Activated T-helper 17 cell treated with anti-CD3 and anti-CD28 coated beads, Interleukin-2, amount 50 U/mL, for 72 hours (primary cell): ENCODE measurements at regions not wholly inside any gene's neighbourhood (a gene's known extent, or its start where the extent isn't known, plus 50 kb on each side); places are given as distances from the start of the nearest gene placed in this dataset.

Experiments used
- ATAC-seq: fragments of 150-1000 bp; cut with Tn5 transposase; replicated peaks from 2 replicates; pipeline ENCODE4 v1.10.0; 2021; ENCODE audit warnings: mild to moderate bottlenecking, moderate library complexity
- H3K27ac Mint-ChIP-seq: one replicate; pipeline ENCODE4 v1.8.0; 2022; ENCODE audit warnings: mixed read lengths
- H3K27me3 Mint-ChIP-seq: one replicate; pipeline ENCODE4 v1.8.0; 2022; ENCODE audit warnings: mixed read lengths
- H3K36me3 Mint-ChIP-seq: one replicate; pipeline ENCODE4 v1.8.0; 2022; ENCODE audit warnings: low read depth, mild to moderate bottlenecking, mixed read lengths
- H3K4me1 Mint-ChIP-seq: one replicate; pipeline ENCODE4 v1.8.0; 2022; ENCODE audit warnings: mixed read lengths
- H3K4me3 Mint-ChIP-seq: one replicate; pipeline ENCODE4 v1.8.0; 2022; ENCODE audit warnings: mild to moderate bottlenecking, mixed read lengths
- H3K9me3 Mint-ChIP-seq: one replicate; pipeline ENCODE4 v1.8.0; 2022; ENCODE audit warnings: mixed read lengths

GRCh38 chr1:112255080-112255479, 140.9 kb upstream of the CTTNBP2NL start:
- Mint-ChIP-seq H3K4me1 (no peaks in the 10 kb centered on the region), H3K4me3 (no peak overlapping the region), H3K36me3 (no peaks in the 10 kb centered on the region), H3K27ac (no peak overlapping the region), H3K9me3 (no peaks in the 10 kb centered on the region), H3K27me3 (peaks cover 50% of the 10 kb centered on the region)
- no peak for ATAC-seq

- Mint-ChIP-seq H3K36me3 (no peaks in the 10 kb centered on the region), H3K9me3 (no peaks in the 10 kb centered on the region), H3K4me1 (no peaks in the 10 kb centered on the region), H3K27me3 (peaks cover 49% of the 10 kb centered on the region), H3K4me3 (no peak overlapping the region), H3K27ac (no peak overlapping the region)
- ATAC-seq, result no peak
Measured at GRCh38 chr1:112256411-112256810, 139.6 kb upstream of the CTTNBP2NL start.

- no peak for ATAC-seq
- H3K27me3 Mint-ChIP-seq, result peaks cover 46% of the 10 kb centered on the region
- no peaks in the 10 kb centered on the region for H3K9me3 Mint-ChIP-seq
- H3K36me3 Mint-ChIP-seq, result no peaks in the 10 kb centered on the region
- no peak overlapping the region for H3K27ac Mint-ChIP-seq
- H3K4me3 Mint-ChIP-seq, result no peak overlapping the region
- H3K4me1 Mint-ChIP-seq, result no peaks in the 10 kb centered on the region
Measured at GRCh38 chr1:112257043-112257835, 138.8 kb upstream of the CTTNBP2NL start.

- no peak overlapping the region for H3K4me3 Mint-ChIP-seq
- peaks cover 31% of the 10 kb centered on the region for H3K27me3 Mint-ChIP-seq
- no peaks in the 10 kb centered on the region for H3K36me3 Mint-ChIP-seq
- H3K4me1 Mint-ChIP-seq, result no peaks in the 10 kb centered on the region
- H3K9me3 Mint-ChIP-seq, result no peaks in the 10 kb centered on the region
- ATAC-seq, result no peak
- H3K27ac Mint-ChIP-seq, result no peak overlapping the region
Measured at GRCh38 chr1:112260699-112261098, 135.3 kb upstream of the CTTNBP2NL start.

DNA sequence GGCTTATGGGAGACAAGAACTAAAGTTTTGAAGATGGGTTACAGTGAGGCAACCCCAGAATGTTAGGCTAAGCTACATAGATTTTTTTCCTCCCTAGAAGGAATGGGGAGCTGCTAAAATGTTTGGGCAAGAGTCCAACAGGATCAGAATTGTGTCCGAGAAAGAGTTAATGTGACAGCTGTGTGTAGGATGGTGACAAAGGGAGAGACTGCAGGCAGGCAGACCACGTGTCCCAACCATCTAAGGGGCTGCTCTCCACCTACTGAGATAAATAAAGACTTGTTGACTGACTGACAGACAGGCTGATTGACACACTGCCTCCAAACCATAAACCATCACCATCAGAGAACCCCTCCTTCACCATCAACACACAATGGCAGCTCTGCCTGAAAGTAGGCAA, 133.7 kb upstream of the CTTNBP2NL start:
- H3K4me1 Mint-ChIP-seq, result no peaks in the 10 kb centered on the region
- H3K27ac Mint-ChIP-seq, result no peak overlapping the region
- H3K36me3 Mint-ChIP-seq, result no peaks in the 10 kb centered on the region
- ATAC-seq, result no peak
- H3K9me3 Mint-ChIP-seq, result no peaks in the 10 kb centered on the region
- no peak overlapping the region for H3K4me3 Mint-ChIP-seq
- peaks cover 23% of the 10 kb centered on the region for H3K27me3 Mint-ChIP-seq

GRCh38 chr1:112263042-112263441, 133.0 kb upstream of the CTTNBP2NL start:
- no peaks in the 10 kb centered on the region for H3K36me3 Mint-ChIP-seq
- H3K4me1 Mint-ChIP-seq, result no peaks in the 10 kb centered on the region
- ATAC-seq, result no peak
- no peak overlapping the region for H3K27ac Mint-ChIP-seq
- H3K27me3 Mint-ChIP-seq, result peaks cover 19% of the 10 kb centered on the region
- H3K4me3 Mint-ChIP-seq, result no peak overlapping the region
- no peaks in the 10 kb centered on the region for H3K9me3 Mint-ChIP-seq

- H3K36me3 Mint-ChIP-seq, result no peaks in the 10 kb centered on the region
- no peak for ATAC-seq
- H3K27me3 Mint-ChIP-seq, result peaks cover 15% of the 10 kb centered on the region
- H3K4me3 Mint-ChIP-seq, result no peak overlapping the region
- no peaks in the 10 kb centered on the region for H3K9me3 Mint-ChIP-seq
- no peaks in the 10 kb centered on the region for H3K4me1 Mint-ChIP-seq
- H3K27ac Mint-ChIP-seq, result no peak overlapping the region
Measured at GRCh38 chr1:112263453-112263852, 132.6 kb upstream of the CTTNBP2NL start.

DNA sequence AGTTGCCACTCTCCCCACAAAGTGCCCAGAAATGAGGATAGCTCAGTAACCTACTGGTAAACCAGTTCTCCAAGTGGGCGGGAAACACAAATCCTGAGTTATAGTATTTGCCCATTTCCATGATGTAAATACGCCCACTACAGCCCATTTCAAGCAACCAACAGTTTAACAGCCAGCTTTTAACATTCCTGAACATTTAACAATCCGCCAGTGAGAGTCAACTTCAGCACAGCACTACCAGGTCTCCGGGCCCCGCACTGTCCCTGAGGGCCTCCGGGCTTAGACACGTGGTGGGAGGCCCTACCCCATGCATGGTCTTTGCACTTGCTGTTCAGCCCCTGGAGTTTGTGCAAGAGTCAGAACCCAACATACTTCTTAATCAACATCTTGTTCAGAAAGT, 132.0 kb upstream of the CTTNBP2NL start:
- Mint-ChIP-seq H3K4me3 (no peak overlapping the region), H3K36me3 (no peaks in the 10 kb centered on the region), H3K9me3 (no peaks in the 10 kb centered on the region), H3K27me3 (peaks cover 9% of the 10 kb centered on the region), H3K27ac (no peak overlapping the region), H3K4me1 (no peaks in the 10 kb centered on the region)
- ATAC-seq, result no peak

- no peak overlapping the region for H3K27ac Mint-ChIP-seq
- H3K9me3 Mint-ChIP-seq, result no peaks in the 10 kb centered on the region
- no peak overlapping the region for H3K4me3 Mint-ChIP-seq
- no peak for ATAC-seq
- H3K27me3 Mint-ChIP-seq, result peaks cover 6% of the 10 kb centered on the region
- no peaks in the 10 kb centered on the region for H3K4me1 Mint-ChIP-seq
- H3K36me3 Mint-ChIP-seq, result no peaks in the 10 kb centered on the region
Measured at GRCh38 chr1:112264553-112264952, 131.5 kb upstream of the CTTNBP2NL start.

- H3K4me3 Mint-ChIP-seq, result no peak overlapping the region
- H3K36me3 Mint-ChIP-seq, result no peaks in the 10 kb centered on the region
- no peak overlapping the region for H3K27ac Mint-ChIP-seq
- H3K9me3 Mint-ChIP-seq, result no peaks in the 10 kb centered on the region
- no peak for ATAC-seq
- peaks cover 4% of the 10 kb centered on the region for H3K27me3 Mint-ChIP-seq
- H3K4me1 Mint-ChIP-seq, result no peaks in the 10 kb centered on the region
Measured at GRCh38 chr1:112265931-112266330, 130.1 kb upstream of the CTTNBP2NL start.

GRCh38 chr1:112267206-112267605, 128.8 kb upstream of the CTTNBP2NL start:
- H3K4me3 Mint-ChIP-seq, result no peak overlapping the region
- no peak for ATAC-seq
- no peaks in the 10 kb centered on the region for H3K4me1 Mint-ChIP-seq
- H3K36me3 Mint-ChIP-seq, result no peaks in the 10 kb centered on the region
- no peaks in the 10 kb centered on the region for H3K9me3 Mint-ChIP-seq
- peaks cover 4% of the 10 kb centered on the region for H3K27me3 Mint-ChIP-seq
- no peak overlapping the region for H3K27ac Mint-ChIP-seq

DNA sequence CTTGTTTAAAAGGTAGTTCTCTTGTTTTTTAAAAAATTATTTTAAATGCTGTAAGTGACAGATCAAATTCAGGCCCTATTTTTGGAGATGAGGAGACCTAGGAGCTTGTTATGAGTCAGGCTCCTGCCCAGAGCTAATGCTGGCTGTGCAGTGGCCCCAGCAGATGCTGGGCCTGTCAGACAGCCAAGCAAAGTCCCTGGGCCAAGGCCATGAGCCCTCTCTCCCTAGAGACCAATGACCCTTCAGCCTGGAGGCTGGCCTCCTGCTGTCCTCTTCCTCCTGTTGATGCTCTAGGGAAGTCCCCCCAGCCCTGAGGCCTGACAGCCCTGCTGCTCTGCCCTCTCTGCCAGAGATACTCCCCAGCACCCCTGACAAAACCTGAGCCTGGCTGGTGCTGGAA, 128.1 kb upstream of the CTTNBP2NL start:
- H3K27me3 Mint-ChIP-seq, result peaks cover 9% of the 10 kb centered on the region
- ATAC-seq, result no peak
- no peak overlapping the region for H3K4me3 Mint-ChIP-seq
- H3K36me3 Mint-ChIP-seq, result no peaks in the 10 kb centered on the region
- no peaks in the 10 kb centered on the region for H3K9me3 Mint-ChIP-seq
- H3K27ac Mint-ChIP-seq, result no peak overlapping the region
- H3K4me1 Mint-ChIP-seq, result no peaks in the 10 kb centered on the region

DNA sequence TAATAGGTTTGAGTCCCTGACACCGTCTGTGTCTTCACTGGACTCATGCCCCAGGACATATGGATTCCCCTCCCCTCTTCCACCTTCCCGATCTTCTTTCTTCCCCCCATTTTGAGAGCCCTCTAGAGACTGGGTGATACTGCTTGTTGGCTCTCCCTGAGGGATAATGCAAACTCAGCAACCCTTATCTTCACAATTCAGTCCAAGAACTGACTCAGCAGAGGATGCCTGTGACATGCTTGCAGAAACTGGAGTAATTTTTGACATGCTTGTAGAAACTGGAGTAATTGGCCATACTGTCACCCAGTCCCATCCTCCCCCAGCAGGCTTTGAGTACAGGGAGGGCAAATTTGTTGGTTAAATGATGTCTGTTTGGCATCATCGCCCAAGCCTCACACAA, 127.6 kb upstream of the CTTNBP2NL start:
- Mint-ChIP-seq H3K27me3 (peaks cover 13% of the 10 kb centered on the region), H3K36me3 (no peaks in the 10 kb centered on the region), H3K9me3 (no peaks in the 10 kb centered on the region), H3K27ac (no peak overlapping the region), H3K4me3 (no peak overlapping the region), H3K4me1 (no peaks in the 10 kb centered on the region)
- no peak for ATAC-seq

DNA sequence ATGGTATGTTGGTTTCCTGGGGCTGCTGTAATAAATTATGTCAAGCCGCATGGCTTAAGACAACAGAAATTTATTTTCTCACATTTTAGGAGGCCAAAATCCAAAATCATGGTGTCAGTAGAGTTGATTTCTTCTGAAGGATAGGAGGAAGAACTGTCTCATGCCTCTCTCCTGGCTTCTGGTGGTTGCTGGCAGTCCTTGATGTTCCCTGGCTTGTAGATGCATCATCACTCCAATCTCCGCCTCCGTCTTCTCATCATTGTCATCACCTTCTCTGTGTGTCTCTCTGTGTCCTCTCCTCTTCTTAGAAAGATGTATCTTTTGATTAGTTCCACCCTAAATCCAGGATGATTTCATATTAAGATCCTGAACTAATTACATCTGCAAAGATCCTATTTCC, 124.7 kb upstream of the CTTNBP2NL start:
- Mint-ChIP-seq H3K27ac (no peak overlapping the region), H3K9me3 (peaks cover 11% of the 10 kb centered on the region), H3K4me3 (no peak overlapping the region), H3K27me3 (peaks cover 25% of the 10 kb centered on the region), H3K36me3 (no peaks in the 10 kb centered on the region), H3K4me1 (no peaks in the 10 kb centered on the region)
- no peak for ATAC-seq

- no peak for ATAC-seq
- no peaks in the 10 kb centered on the region for H3K36me3 Mint-ChIP-seq
- peaks cover 25% of the 10 kb centered on the region for H3K27me3 Mint-ChIP-seq
- peaks cover 11% of the 10 kb centered on the region for H3K9me3 Mint-ChIP-seq
- H3K4me3 Mint-ChIP-seq, result no peak overlapping the region
- H3K4me1 Mint-ChIP-seq, result no peaks in the 10 kb centered on the region
- no peak overlapping the region for H3K27ac Mint-ChIP-seq
Measured at GRCh38 chr1:112272101-112272772, 123.8 kb upstream of the CTTNBP2NL start.
